Motor neuron (in vitro differentiated cells): ENCODE measurements at regions not wholly inside any gene's neighbourhood (a gene's known extent, or its start where the extent isn't known, plus 50 kb on each side); places are given as distances from the start of the nearest gene placed in this dataset.

Experiments
- ATAC-seq, 8 experiments: fragments of 200-7000 bp; cut with Tn5 transposase; replicated peaks in 6 of 8; 2 replicates each; pipeline ENCODE4 v1.8.0; 2021; ENCODE audit warnings: mild to moderate bottlenecking in 8 of 8, moderate library complexity in 8 of 8
- H3K27ac ChIP-seq, 2 donors: fragments of 250-450 bp; sonication (Bioruptor Pico); 2 replicates each; pipeline ENCODE4 v1.9.0; 2021; ENCODE audit warnings: antibody characterized with exemption in 2 of 2, mild to moderate bottlenecking in 2 of 2, moderate library complexity in 1 of 2
- H3K4me1 ChIP-seq, 2 donors: fragments of 250-450 bp; sonication (Bioruptor Pico); replicated peaks in 1 of 2; 2 replicates each; pipeline ENCODE4 v1.6.1; 2021; ENCODE audit warnings: antibody characterized with exemption in 2 of 2, mild to moderate bottlenecking in 2 of 2, moderate library complexity in 1 of 2
- H3K4me3 ChIP-seq, 5 donors: fragments of 250-450 bp; sonication (Bioruptor Pico); 2 replicates each; pipeline ENCODE4 v1.9.0; 2021; ENCODE audit warnings: antibody characterized with exemption in 5 of 5, mild to moderate bottlenecking in 5 of 5, moderate library complexity in 4 of 5
- WGBS, 10 experiments: fragments of 450-650 bp; shearing (Covaris generic); methylation state at CpG; one replicate each; pipeline ENCODE4 v1.0.0; 2022; 5-methylcytosine and 5-hydroxymethylcytosine counted together
- in situ Hi-C, 9 experiments: fragments of 400-800 bp; cut with MboI; loops; one replicate each; pipeline ENCODE4 v1.15.0; 2021; ENCODE audit warnings: low sequenced_read_pairs in 9 of 9, low pct_unique_long_range_greater_than_20kb in 2 of 9; ENCODE audit not compliant: unreplicated experiment in 9 of 9

GRCh38 chr1:234743791-234744611, 134.0 kb upstream of the IRF2BP2 start:
- Histone ChIP-seq H3K27ac (peak overlapping the region in 1 of 2 donors; percentile 29), H3K4me3 (no peak overlapping the region), H3K4me1 (peaks cover 47 to 49% of the 10 kb centered on the region in 2 donors)
- in situ Hi-C loops: loop anchor here in 8 of 9 experiments (25.0 kb wide), 6 partner anchors 93 to 343 kb away; partner anchors contain the start of genes TARBP1 (in 3 of the 8) and IRF2BP2 (in 2 of the 8)
- 16 to 60% (median 36%) methylated on average over 1 to 18 of the region's 18 CpGs for WGBS, 10 experiments
- ATAC-seq: peak in 4 of 8 experiments; percentile 28 to 58 (median 38)

DNA sequence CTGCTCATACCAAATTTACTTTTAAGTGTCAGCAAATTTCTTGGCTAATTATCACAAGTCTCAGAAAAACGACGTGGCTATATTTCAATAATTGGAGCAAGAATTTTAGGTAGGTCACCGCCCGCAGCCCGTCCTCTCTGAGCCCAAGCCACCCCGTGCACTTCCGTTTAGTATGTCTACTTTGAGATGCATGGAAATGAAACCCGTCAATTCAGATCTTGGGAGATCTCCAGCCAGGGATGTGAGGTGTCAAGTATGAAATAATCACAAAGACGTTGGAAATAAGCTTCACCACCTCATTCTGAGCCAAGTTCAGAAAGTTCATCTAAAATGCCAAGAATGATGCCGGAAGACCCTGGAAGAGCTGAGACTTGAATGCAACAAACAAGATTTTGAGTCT, 132.6 kb upstream of the IRF2BP2 start:
- Histone ChIP-seq H3K4me3 (no peak overlapping the region), H3K27ac (no peak overlapping the region), H3K4me1 (peaks cover 51 to 59% of the 10 kb centered on the region in 2 donors)
- 62 to 92% (median 80%) methylated on average over 2 to 10 of the region's 10 CpGs; no CpG with 5 or more reads in 2 of the 10 experiments for WGBS, 10 experiments
- ATAC-seq: no peak
- in situ Hi-C loops: loop anchor here in 8 of 9 experiments (25.0 kb wide), 6 partner anchors 95 to 345 kb away; partner anchors contain the start of genes TARBP1 (in 3 of the 8) and IRF2BP2 (in 2 of the 8)

GRCh38 chr1:234737967-234738314, 128.0 kb upstream of the IRF2BP2 start:
- H3K27ac ChIP-seq: peak overlapping the region; percentile 57 to 63
- WGBS, 10 experiments: 0 to 53% (median 17%) methylated on average over 2 to 6 of the region's 6 CpGs; no CpG with 5 or more reads in 1 of the 10 experiments
- ATAC-seq: peak in 5 of 8 experiments; percentile 96 to 98 (median 97)

DNA sequence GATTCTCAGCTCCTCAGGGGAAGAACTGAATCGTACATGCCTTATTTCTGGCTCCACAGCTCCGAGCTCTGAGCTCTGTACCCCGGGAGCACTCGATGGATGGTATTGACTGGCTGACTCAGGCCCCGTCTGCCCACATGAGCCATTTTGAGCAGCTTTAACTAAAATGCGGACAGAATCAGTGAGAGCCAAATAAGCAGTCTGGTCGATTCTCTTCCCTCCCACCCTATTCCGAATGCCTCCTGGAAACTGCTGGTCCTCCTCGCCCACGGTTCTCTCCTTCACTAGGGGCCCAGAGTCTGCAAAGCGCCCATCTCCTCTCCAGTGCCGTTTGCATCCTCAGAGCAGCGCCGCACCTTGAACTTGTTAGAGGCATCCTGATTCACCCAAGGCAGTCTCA, 125.9 kb upstream of the IRF2BP2 start:
- ATAC-seq: no peak
- Histone ChIP-seq H3K4me3 (no peak overlapping the region), H3K27ac (no peak overlapping the region), H3K4me1 (peaks cover 20 to 50% of the 10 kb centered on the region in 2 donors)
- in situ Hi-C loops: loop anchor here in 8 of 9 experiments (25.0 kb wide), 6 partner anchors 101 to 351 kb away; partner anchors contain the start of genes TARBP1 (in 3 of the 8) and IRF2BP2 (in 2 of the 8)
- WGBS, 10 experiments: 46 to 100% (median 90%) methylated on average over 1 to 13 of the region's 14 CpGs; no CpG with 5 or more reads in 1 of the 10 experiments

More at GRCh38 chr1:234737967-234738314, 128.0 kb upstream of the IRF2BP2 start:
- no peak overlapping the region for H3K4me3 ChIP-seq
- in situ Hi-C loops: loop anchor here in 8 of 9 experiments (25.0 kb wide), 6 partner anchors 99 to 349 kb away; partner anchors contain the start of genes TARBP1 (in 3 of the 8) and IRF2BP2 (in 2 of the 8)
- H3K4me1 ChIP-seq: peaks cover 15 to 42% of the 10 kb centered on the region in 2 donors

DNA sequence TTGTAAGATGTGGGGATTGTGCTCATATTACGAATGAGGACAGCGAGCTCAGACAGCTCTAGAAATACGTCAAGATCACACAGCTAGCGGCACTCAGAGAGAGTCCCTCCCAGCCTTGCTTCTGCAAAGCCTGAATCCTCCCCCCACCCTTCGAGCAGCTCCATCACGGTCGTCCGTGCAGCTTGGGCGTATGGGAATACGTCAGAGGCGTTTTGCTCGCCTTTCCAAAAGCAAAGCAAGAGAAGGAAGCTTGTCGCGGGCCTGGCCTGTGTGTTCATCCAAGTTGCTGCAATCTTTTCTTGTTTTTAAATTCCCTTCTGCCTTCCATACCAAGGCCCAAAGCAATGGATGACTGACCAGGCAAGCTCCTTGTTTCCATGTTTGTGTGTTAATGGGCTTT, 125.5 kb upstream of the IRF2BP2 start:
- ATAC-seq: no peak
- in situ Hi-C loops: loop anchor here in 8 of 9 experiments (25.0 kb wide), 6 partner anchors 102 to 352 kb away; partner anchors contain the start of genes TARBP1 (in 3 of the 8) and IRF2BP2 (in 2 of the 8)
- no peak overlapping the region for H3K27ac ChIP-seq
- H3K4me3 ChIP-seq: no peak overlapping the region
- peaks cover 22 to 53% of the 10 kb centered on the region in 2 donors for H3K4me1 ChIP-seq
- 80 to 100% (median 90%) methylated on average over 2 to 13 of the region's 14 CpGs; no CpG with 5 or more reads in 3 of the 10 experiments for WGBS, 10 experiments

GRCh38 chr1:234734869-234735268, 124.9 kb upstream of the IRF2BP2 start:
- peaks cover 28 to 59% of the 10 kb centered on the region in 2 donors for H3K4me1 ChIP-seq
- no peak overlapping the region for H3K4me3 ChIP-seq
- WGBS, 10 experiments: 60 to 100% (median 84%) methylated on average over 1 to 7 of the region's 9 CpGs; no CpG with 5 or more reads in 2 of the 10 experiments
- in situ Hi-C loops: loop anchor here in 8 of 9 experiments (25.0 kb wide), 6 partner anchors 102 to 352 kb away; partner anchors contain the start of genes TARBP1 (in 3 of the 8) and IRF2BP2 (in 2 of the 8)
- H3K27ac ChIP-seq: no peak overlapping the region
- no peak for ATAC-seq

DNA sequence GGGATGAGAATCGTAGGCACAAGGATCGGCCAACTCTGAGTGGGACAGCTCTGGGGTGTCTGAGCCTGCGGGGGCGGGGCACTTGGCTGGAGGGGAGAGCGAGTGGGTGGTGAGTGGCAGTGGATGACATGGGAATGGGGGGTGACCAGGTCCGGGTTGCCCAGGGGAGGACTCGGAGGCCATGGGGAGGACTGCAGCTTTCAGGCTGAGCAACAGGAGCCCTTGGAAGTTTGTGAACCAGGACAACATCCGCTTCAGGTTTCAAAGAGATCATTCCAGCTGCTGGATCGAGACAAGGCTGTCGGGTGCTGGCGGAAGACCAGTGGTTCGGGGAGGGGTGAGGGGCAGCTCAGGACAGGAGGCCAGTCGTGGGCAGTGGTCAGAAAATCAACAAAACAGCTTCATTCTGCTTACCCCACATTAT, 124.4 kb upstream of the IRF2BP2 start:
- in situ Hi-C loops: loop anchor here in 8 of 9 experiments (25.0 kb wide), 6 partner anchors 103 to 353 kb away; partner anchors contain the start of genes TARBP1 (in 3 of the 8) and IRF2BP2 (in 2 of the 8)
- no peak overlapping the region for H3K4me3 ChIP-seq
- no peak for ATAC-seq
- 83 to 100% (median 89%) methylated on average over 1 to 5 of the region's 13 CpGs; no CpG with 5 or more reads in 5 of the 10 experiments for WGBS, 10 experiments
- H3K4me1 ChIP-seq: peaks cover 28 to 58% of the 10 kb centered on the region in 2 donors
- no peak overlapping the region for H3K27ac ChIP-seq

DNA sequence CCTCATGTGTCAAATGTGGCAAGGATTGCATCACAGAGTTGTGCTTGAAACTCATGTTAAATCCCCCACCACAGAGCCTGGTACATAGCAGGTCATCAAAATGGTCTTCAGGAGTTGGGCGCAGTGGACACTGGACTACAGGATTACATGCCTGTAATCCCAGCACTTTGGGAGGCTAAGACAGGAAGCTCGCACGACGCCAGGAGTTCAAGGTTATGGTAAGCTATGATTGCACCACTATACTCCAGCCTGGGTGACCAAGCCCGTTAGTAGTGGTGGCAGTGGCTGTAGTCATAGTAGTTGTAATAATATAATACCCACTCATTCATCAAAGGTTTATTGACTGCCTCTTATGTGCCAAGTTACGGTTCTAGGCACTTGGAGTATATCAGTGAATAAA, 123.4 kb upstream of the IRF2BP2 start:
- ATAC-seq: no peak
- in situ Hi-C loops: loop anchor here in 8 of 9 experiments (25.0 kb wide), 6 partner anchors 104 to 354 kb away; partner anchors contain the start of genes TARBP1 (in 3 of the 8) and IRF2BP2 (in 2 of the 8)
- Histone ChIP-seq H3K4me1 (peaks cover 28 to 48% of the 10 kb centered on the region in 2 donors), H3K27ac (no peak overlapping the region), H3K4me3 (no peak overlapping the region)
- 76 to 100% (median 96%) methylated on average over 1 to 6 of the region's 6 CpGs; no CpG with 5 or more reads in 2 of the 10 experiments for WGBS, 10 experiments

DNA sequence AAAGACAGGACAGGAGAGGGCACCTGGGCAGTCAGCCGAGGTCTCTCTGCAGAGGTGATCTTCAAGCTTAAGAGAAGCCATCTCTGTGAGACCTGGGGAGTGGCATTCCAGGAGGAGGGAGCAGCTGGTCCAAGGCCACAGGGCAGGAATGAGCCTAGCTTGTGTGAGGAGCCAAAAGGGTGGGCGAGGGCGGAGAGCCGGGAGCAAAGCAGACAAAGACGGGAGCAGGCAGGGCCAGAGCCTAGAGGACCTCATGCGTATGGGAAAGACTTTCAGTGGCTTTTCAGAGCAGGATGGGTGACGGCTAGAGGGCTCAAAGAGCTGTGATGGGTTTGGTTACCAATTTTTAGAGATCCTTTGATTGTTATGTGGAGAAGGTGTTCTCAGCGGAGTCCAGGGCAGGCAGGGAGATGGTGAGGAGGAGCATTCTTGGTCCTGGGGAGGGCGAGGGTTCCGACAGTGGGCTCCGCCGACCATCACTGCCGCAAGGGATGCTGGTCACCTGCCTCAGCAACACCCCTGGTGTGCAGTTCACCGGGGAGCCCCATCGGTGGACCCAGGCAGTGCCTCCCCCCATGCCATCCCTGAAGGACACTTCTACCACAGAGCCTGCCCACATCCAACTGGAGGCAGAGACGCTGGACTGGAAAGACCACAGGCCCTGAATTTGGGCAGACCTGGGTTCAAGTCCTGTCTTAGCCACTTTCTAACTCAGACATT, 122.9 kb upstream of the IRF2BP2 start:
- Histone ChIP-seq H3K4me1 (peaks cover 24 to 43% of the 10 kb centered on the region in 2 donors), H3K4me3 (no peak overlapping the region), H3K27ac (no peak overlapping the region)
- ATAC-seq: no peak
- in situ Hi-C loops: loop anchor here in 8 of 9 experiments (25.0 kb wide), 6 partner anchors 104 to 354 kb away; partner anchors contain the start of genes TARBP1 (in 3 of the 8) and IRF2BP2 (in 2 of the 8)
- 81 to 100% (median 100%) methylated on average over 3 to 14 of the region's 16 CpGs; no CpG with 5 or more reads in 3 of the 10 experiments for WGBS, 10 experiments

DNA sequence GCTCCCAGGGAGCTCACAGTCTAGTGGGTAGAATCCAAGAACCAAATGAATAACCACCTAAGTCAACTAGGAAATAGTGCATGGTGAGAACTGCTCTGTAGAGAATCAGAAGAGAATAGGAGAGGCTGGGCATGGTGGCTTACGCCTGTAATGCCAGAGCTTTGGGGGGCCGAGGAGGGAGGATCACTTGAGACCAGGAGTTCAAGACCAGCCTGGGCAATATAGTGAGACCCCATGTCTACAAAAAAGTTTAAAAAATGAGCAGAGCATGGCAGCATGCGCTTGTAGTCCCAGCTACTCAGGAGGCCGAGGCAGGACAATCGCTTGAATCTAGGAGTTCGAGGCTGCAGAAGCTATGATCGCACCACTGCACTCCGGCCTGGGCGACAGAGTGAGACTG, 122.3 kb upstream of the IRF2BP2 start:
- H3K27ac ChIP-seq: no peak overlapping the region
- peaks cover 24 to 43% of the 10 kb centered on the region in 2 donors for H3K4me1 ChIP-seq
- H3K4me3 ChIP-seq: no peak overlapping the region
- in situ Hi-C loops: loop anchor here in 8 of 9 experiments (25.0 kb wide), 6 partner anchors 105 to 355 kb away; partner anchors contain the start of genes TARBP1 (in 3 of the 8) and IRF2BP2 (in 2 of the 8)
- ATAC-seq: no peak
- WGBS, 10 experiments: 84 to 100% (median 97%) methylated on average over 2 to 9 of the region's 9 CpGs; no CpG with 5 or more reads in 2 of the 10 experiments

GRCh38 chr1:234731569-234732085, 121.6 kb upstream of the IRF2BP2 start:
- in situ Hi-C loops: loop anchor here in 8 of 9 experiments (25.0 kb wide), 6 partner anchors 106 to 356 kb away; partner anchors contain the start of genes TARBP1 (in 3 of the 8) and IRF2BP2 (in 2 of the 8)
- no peak overlapping the region for H3K27ac ChIP-seq
- ATAC-seq: peak; percentile 33 to 68 (median 50)
- peaks cover 28 to 44% of the 10 kb centered on the region in 2 donors for H3K4me1 ChIP-seq
- WGBS, 10 experiments: 33 to 93% (median 88%) methylated on average over 2 to 10 of the region's 10 CpGs; no CpG with 5 or more reads in 1 of the 10 experiments
- no peak overlapping the region for H3K4me3 ChIP-seq
